MM.1S (cell line): ENCODE measurements at regions not wholly inside any gene's neighbourhood (a gene's known extent, or its start where the extent isn't known, plus 50 kb on each side); places are given as distances from the start of the nearest gene placed in this dataset.

Source experiments
- CTCF ChIP-seq: fragments of 300-600 bp; sonication (generic); IDR thresholded peaks from 2 replicates; pipeline ENCODE4 v1.5.1; 2016; ENCODE audit warnings: antibody characterized with exemption, low read length, mixed read lengths
- EZH2 ChIP-seq: fragments of 300-600 bp; sonication (generic); optimal IDR thresholded peaks from 2 replicates; pipeline ENCODE3; 2017; ENCODE audit warnings: low read depth, mild to moderate bottlenecking, antibody characterized with exemption, low read length, mixed read lengths

GRCh38 chr11:130813638-130814037 lies 102.6 kb downstream of the SNX19 start:
- TF ChIP-seq CTCF (no peak), EZH2 (no peak)
